ENCODE measurements at regions not wholly inside any gene's neighbourhood (a gene's known extent, or its start where the extent isn't known, plus 50 kb on each side); places are given as distances from the start of the nearest gene placed in this dataset.

- TF ChIP-seq CTCF (optimal IDR thresholded peaks at IDR 0.05 in 1 of 3, IDR thresholded peaks at IDR 0.05 in 1 of 3, conservative IDR thresholded peaks at IDR 0.05 in 1 of 3; ENCODE audit: extremely low read depth in 1 of 3, insufficient read depth in 2 of 3, low read length in 3 of 3) (no peak), EZH2 (IDR thresholded peaks at IDR 0.05; ENCODE audit: low read length) (no peak)
Observed at GRCh38 chrX:25356456-25356855, 340.7 kb upstream of the ARX start.
